ENCODE measurements at regions not wholly inside any gene's neighbourhood (a gene's known extent, or its start where the extent isn't known, plus 50 kb on each side); places are given as distances from the start of the nearest gene placed in this dataset.

- TF ChIP-seq BDP1 (IDR thresholded peaks at IDR 0.05; ENCODE audit: insufficient read depth, insufficient read length) = no peak
- no peak; the same call in 1 of the 2 replicates for TF ChIP-seq CHAMP1 (IDR thresholded peaks at IDR 0.05)
- peak; percentile 41; the same call in 1 of the 2 replicates for TF ChIP-seq TOE1 (IDR thresholded peaks at IDR 0.05; ENCODE audit: borderline replicate concordance)
- TF ChIP-seq TOE1 (CRISPR knock-in tag; IDR thresholded peaks at IDR 0.05; ENCODE audit: borderline replicate concordance, low read depth) = no peak
- 0 out of 4 replicates have a peak, but pooled peaks of 1 of the 2 experiments have one; percentile 43 for TF ChIP-seq ZMIZ1 (IDR thresholded peaks at IDR 0.05; ENCODE audit: low read depth in 2 of 2, low read length in 2 of 2)
- no peak for TF ChIP-seq SNIP1 (IDR thresholded peaks at IDR 0.05; ENCODE audit: low read depth)
- TF ChIP-seq HNRNPUL1 (IDR thresholded peaks at IDR 0.05; ENCODE audit: low read length) = no peak
- TF ChIP-seq JUNB (CRISPR knock-in tag; conservative IDR thresholded peaks at IDR 0.05) = peak; percentile 67
- no peak for TF ChIP-seq SLC30A9 (CRISPR knock-in tag; IDR thresholded peaks at IDR 0.05)
- peak; percentile 35 for TF ChIP-seq FOS (IDR thresholded peaks at IDR 0.05; ENCODE audit: extremely low read depth, insufficient read length)
- TF ChIP-seq ZNF224 (CRISPR knock-in tag; IDR thresholded peaks at IDR 0.05) = no peak
- peak; percentile 69; the same call in 1 of the 2 replicates for TF ChIP-seq SMAD4 (CRISPR knock-in tag; conservative IDR thresholded peaks at IDR 0.05)
- no peak for TF ChIP-seq MCM7 (IDR thresholded peaks at IDR 0.05)
- TF ChIP-seq L3MBTL2 (IDR thresholded peaks at IDR 0.05) = peak; percentile 93
- TF ChIP-seq CTCF (IDR thresholded peaks at IDR 0.05 in 2 of 3, conservative IDR thresholded peaks at IDR 0.05 in 1 of 3; ENCODE audit: insufficient read depth in 2 of 3, low read depth in 1 of 3, low read length in 3 of 3) = peak; percentile 42 to 58 (median 49)
- peak; percentile 71 for TF ChIP-seq NFRKB (IDR thresholded peaks at IDR 0.05; ENCODE audit: low read depth)
- no peak for TF ChIP-seq PKNOX1 (IDR thresholded peaks at IDR 0.05)
- TF ChIP-seq CBX5 (IDR thresholded peaks at IDR 0.05; ENCODE audit: borderline replicate concordance, low read depth) = no peak
- no peak for TF ChIP-seq ZNF695 (CRISPR knock-in tag; IDR thresholded peaks at IDR 0.05)
- TF ChIP-seq TFAP4 (CRISPR knock-in tag; IDR thresholded peaks at IDR 0.05; ENCODE audit: borderline replicate concordance) = peak; percentile 79; the same call in 1 of the 2 replicates
These were observed 66.9 kb downstream of the CTSL start (continued) for GRCh38 chr9:87792831-87793288.
